ENCODE measurements at regions not wholly inside any gene's neighbourhood (a gene's known extent, or its start where the extent isn't known, plus 50 kb on each side); places are given as distances from the start of the nearest gene placed in this dataset.

DNA sequence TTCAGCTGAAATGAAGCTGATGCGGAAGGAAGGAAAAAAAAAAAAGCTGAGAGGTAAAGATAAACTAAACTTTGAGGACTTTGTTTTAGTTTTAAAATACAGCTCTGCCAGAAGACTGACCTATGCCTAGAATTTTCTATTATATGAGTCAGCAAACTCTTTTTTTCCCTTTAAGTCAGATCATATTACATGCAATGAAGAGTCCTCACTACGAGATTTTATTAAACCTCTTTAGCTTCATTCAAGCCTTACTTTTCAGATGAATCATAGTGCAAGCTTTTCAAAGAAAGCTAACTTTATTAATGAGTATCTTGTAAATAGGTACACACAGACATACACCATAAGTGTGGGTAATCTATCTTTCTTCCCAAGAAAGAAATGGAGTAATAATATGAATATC, 57.8 kb upstream of the FSCB start:
- TF ChIP-seq CTCF (IDR thresholded peaks at IDR 0.05 in 8 of 11, conservative IDR thresholded peaks at IDR 0.05 in 3 of 11), result no peak
- no peak for TF ChIP-seq POLR2AphosphoS5 (IDR thresholded peaks at IDR 0.05)
- no peak for TF ChIP-seq POLR2A (IDR thresholded peaks at IDR 0.05)
